Retinal pigment epithelial cell (primary cell): ENCODE measurements at regions not wholly inside any gene's neighbourhood (a gene's known extent, or its start where the extent isn't known, plus 50 kb on each side); places are given as distances from the start of the nearest gene placed in this dataset.

Source experiments
- DNase-seq: peaks from one replicate; pipeline ENCODE4 v3.0.0-alpha.2; 2010; ENCODE audit warnings: low read depth
- H3K4me3 ChIP-seq: 2 replicates; pipeline ENCODE4 v1.5.1; 2011; ENCODE audit warnings: mild to moderate bottlenecking, low read length, control low read depth, moderate library complexity
- CTCF ChIP-seq: conservative IDR thresholded peaks from 2 replicates; pipeline ENCODE4 v1.5.1; 2011; ENCODE audit warnings: low read depth, low read length, control low read depth, inconsistent platforms

GRCh38 chr11:92533657-92534335 lies 309.2 kb downstream of the FAT3 start:
- no peak overlapping the region for H3K4me3 ChIP-seq
- no peak for TF ChIP-seq CTCF
- DNase-seq = no peak

DNA sequence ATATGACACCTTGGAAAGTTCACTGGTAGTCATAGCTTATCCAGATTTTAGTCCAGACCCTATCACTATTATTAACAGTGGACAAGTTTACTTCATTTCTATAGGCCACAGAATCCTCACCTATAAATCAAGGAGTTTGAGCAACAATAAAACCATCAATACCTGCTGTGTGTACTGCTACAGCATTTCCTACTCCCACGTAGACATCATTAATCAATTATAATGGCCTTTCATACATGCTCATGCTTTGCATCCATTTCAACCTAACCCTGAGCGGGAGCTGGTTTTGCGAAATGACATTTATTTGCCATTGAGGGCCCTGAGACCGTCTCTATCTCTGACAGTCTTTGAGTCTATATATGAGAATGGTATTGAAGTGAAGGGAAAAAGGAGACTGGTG lies 312.3 kb downstream of the FAT3 start:
- no peak for DNase-seq
- TF ChIP-seq CTCF = no peak
- no peak overlapping the region for H3K4me3 ChIP-seq

DNA sequence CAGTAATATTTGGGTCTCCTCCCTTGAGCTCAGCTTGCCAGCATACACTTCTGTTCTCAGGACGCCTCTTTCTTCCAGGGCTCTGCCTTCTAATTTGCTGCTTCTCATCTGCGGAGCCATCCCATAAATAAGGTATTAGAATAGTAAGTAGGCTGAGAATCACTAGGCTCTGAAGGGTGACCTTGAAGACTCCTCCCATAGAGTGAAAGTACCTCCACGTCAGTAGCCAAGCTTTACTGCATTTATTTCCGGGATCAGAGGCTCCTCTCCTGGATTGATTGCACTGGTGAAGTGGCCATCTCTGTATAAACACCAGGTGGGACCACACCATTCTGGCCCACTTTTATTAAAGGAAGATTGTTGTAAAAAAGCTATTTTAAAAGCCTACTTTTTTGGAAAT lies 315.5 kb downstream of the FAT3 start:
- TF ChIP-seq CTCF = no peak
- no peak overlapping the region for H3K4me3 ChIP-seq
- DNase-seq = no peak

- DNase-seq = no peak
- no peak for TF ChIP-seq CTCF
- H3K4me3 ChIP-seq = no peak overlapping the region
These were observed 321.4 kb downstream of the FAT3 start for GRCh38 chr11:92545906-92546471.

- no peak for TF ChIP-seq CTCF
- DNase-seq = no peak
- no peak overlapping the region for H3K4me3 ChIP-seq
These were observed 322.0 kb downstream of the FAT3 start for GRCh38 chr11:92546603-92547002.

- no peak overlapping the region for H3K4me3 ChIP-seq
- no peak for DNase-seq
- no peak for TF ChIP-seq CTCF
These were observed 325.8 kb downstream of the FAT3 start for GRCh38 chr11:92550411-92550810.

DNA sequence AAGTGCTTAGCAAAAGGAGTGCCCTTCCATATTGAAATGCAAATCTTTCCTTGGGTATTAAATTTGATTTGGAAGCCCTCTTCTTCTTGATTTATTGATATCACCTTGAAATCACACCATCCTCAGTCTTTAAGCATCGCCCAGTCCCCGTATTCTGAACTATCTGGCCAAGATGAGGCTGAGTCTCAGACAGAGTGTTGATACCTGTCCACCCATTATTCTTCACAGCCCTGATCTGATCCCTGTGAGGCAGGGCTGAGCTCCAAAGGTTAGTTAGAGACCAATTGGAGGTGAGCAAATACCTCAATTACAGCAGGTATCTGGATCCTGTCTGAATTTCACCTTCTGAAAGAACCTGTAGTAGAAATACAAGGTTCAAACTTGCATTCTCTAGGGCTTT lies 326.3 kb downstream of the FAT3 start:
- H3K4me3 ChIP-seq = no peak overlapping the region
- TF ChIP-seq CTCF = no peak
- no peak for DNase-seq
